ENCODE measurements at regions not wholly inside any gene's neighbourhood (a gene's known extent, or its start where the extent isn't known, plus 50 kb on each side); places are given as distances from the start of the nearest gene placed in this dataset.
A peak's percentile ranks its signal among the peaks of the same experiment; 100 is the strongest.

GRCh38 chr15:37756407-37756806 lies 178.0 kb upstream of the TMCO5A start:
- H3K9me3 ChIP-seq: no peaks in the 10 kb centered on the region
- ATAC-seq (no peak), DNase-seq (no peak)
- no peak overlapping the region for H3K27ac ChIP-seq
- H3K36me3 ChIP-seq: no peaks in the 10 kb centered on the region
- intact Hi-C loops (cut with DNase I): no loop called here
- no peaks in the 10 kb centered on the region for H3K4me1 ChIP-seq
- H3K4me3 ChIP-seq: no peak overlapping the region
- TF ChIP-seq CTCF (IDR thresholded peaks at IDR 0.05): no peak
- H3K27me3 ChIP-seq: no peaks in the 10 kb centered on the region

DNA sequence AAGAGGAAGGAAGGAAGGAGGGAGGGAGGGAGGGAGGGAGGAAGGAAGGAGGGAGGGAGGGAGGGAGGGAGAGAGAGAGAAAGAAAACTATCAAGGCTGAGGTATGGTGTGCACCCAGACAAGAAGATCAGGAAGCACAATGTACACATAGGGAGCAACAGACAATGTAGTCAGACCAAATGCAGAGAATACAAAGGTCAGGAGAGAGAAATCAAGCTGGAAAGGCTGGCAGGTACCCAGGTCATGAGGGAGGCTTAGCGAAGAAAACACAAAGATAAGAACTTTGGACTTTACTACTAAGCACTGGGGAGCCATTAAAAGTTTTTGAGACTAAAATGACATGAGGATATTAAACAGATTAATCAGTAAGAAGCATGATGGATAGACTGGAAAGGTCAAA lies 176.0 kb upstream of the TMCO5A start:
- intact Hi-C loops (cut with DNase I): no loop called here
- ATAC-seq: no peak
- no peaks in the 10 kb centered on the region for H3K27me3 ChIP-seq
- no peak overlapping the region for H3K4me3 ChIP-seq
- no peaks in the 10 kb centered on the region for H3K4me1 ChIP-seq
- no peak overlapping the region for H3K27ac ChIP-seq
- TF ChIP-seq CTCF (IDR thresholded peaks at IDR 0.05): no peak
- H3K36me3 ChIP-seq: no peaks in the 10 kb centered on the region
- no peak for DNase-seq
- H3K9me3 ChIP-seq: no peaks in the 10 kb centered on the region

GRCh38 chr15:37764733-37765191 lies 169.7 kb upstream of the TMCO5A start:
- ATAC-seq (peak; percentile 74), DNase-seq (peak in 1 of 4 donors; percentile 23)
- TF ChIP-seq CTCF (IDR thresholded peaks at IDR 0.05): peak; percentile 48 to 49
- Histone ChIP-seq H3K27ac (no peak overlapping the region), H3K9me3 (no peaks in the 10 kb centered on the region), H3K4me3 (no peak overlapping the region), H3K36me3 (no peaks in the 10 kb centered on the region), H3K27me3 (no peaks in the 10 kb centered on the region), H3K4me1 (no peaks in the 10 kb centered on the region)
- intact Hi-C loops (cut with DNase I): no loop called here

- DNase-seq (no peak), ATAC-seq (no peak)
- Histone ChIP-seq H3K4me3 (no peak overlapping the region), H3K27ac (no peak overlapping the region), H3K4me1 (no peaks in the 10 kb centered on the region), H3K9me3 (no peaks in the 10 kb centered on the region), H3K36me3 (no peaks in the 10 kb centered on the region), H3K27me3 (no peaks in the 10 kb centered on the region)
- no peak for TF ChIP-seq CTCF (IDR thresholded peaks at IDR 0.05)
- intact Hi-C loops (cut with DNase I): no loop called here
These were observed 168.7 kb upstream of the TMCO5A start for GRCh38 chr15:37765786-37766185.

GRCh38 chr15:37767841-37768455 lies 166.5 kb upstream of the TMCO5A start:
- Histone ChIP-seq H3K4me1 (no peaks in the 10 kb centered on the region), H3K27ac (no peak overlapping the region), H3K9me3 (no peaks in the 10 kb centered on the region), H3K4me3 (no peak overlapping the region), H3K27me3 (no peaks in the 10 kb centered on the region), H3K36me3 (no peaks in the 10 kb centered on the region)
- intact Hi-C loops (cut with DNase I): no loop called here
- no peak for ATAC-seq
- no peak for TF ChIP-seq CTCF (IDR thresholded peaks at IDR 0.05)
- DNase-seq: no peak

Data from left lung (tissue), 4 donors.